Nephron (organoid): ENCODE measurements at regions not wholly inside any gene's neighbourhood (a gene's known extent, or its start where the extent isn't known, plus 50 kb on each side); places are given as distances from the start of the nearest gene placed in this dataset.
A peak's percentile ranks its signal among the peaks of the same experiment; 100 is the strongest.

Source experiments
- H3K27ac Mint-ChIP-seq, 3 experiments: 2 replicates each; pipeline ENCODE4 v1.8.0; 2020; ENCODE audit warnings: mixed read lengths in 3 of 3, mild to moderate bottlenecking in 2 of 3, moderate library complexity in 1 of 3
- H3K27me3 Mint-ChIP-seq: 2 replicates; pipeline ENCODE4 v1.8.0; 2021; ENCODE audit warnings: low read depth, mild to moderate bottlenecking, moderate library complexity, mixed read lengths
- H3K36me3 Mint-ChIP-seq: 2 replicates; pipeline ENCODE4 v1.8.0; 2020; ENCODE audit warnings: low read depth, mixed read lengths
- H3K4me1 Mint-ChIP-seq: 2 replicates; pipeline ENCODE4 v1.8.0; 2020; ENCODE audit warnings: mixed read lengths
- H3K4me3 Mint-ChIP-seq, 3 experiments: 2 replicates each; pipeline ENCODE4 v1.8.0; 2020; ENCODE audit warnings: mild to moderate bottlenecking in 3 of 3, mixed read lengths in 3 of 3, moderate library complexity in 2 of 3
- H3K9me3 Mint-ChIP-seq: 2 replicates; pipeline ENCODE4 v1.8.0; 2020; ENCODE audit warnings: mixed read lengths
- CTCF ChIP-seq, 3 experiments: fragments of 200-600 bp; sonication (generic); IDR thresholded peaks; one replicate each; pipeline ENCODE4 v1.5.0; 2021; ENCODE audit warnings: antibody characterized with exemption in 3 of 3; ENCODE audit not compliant: unreplicated experiment in 3 of 3

- no peaks in the 10 kb centered on the region for H3K36me3 Mint-ChIP-seq
- no peak overlapping the region for H3K27ac Mint-ChIP-seq
- no peak for TF ChIP-seq CTCF (IDR thresholded peaks at IDR 0.05; ENCODE audit: unreplicated experiment in 3 of 3)
- no peak overlapping the region for H3K4me3 Mint-ChIP-seq
- no peaks in the 10 kb centered on the region for H3K27me3 Mint-ChIP-seq
- H3K9me3 Mint-ChIP-seq: no peaks in the 10 kb centered on the region
- peaks cover 9% of the 10 kb centered on the region for H3K4me1 Mint-ChIP-seq
These were observed 354.0 kb downstream of the CCDC85A start for GRCh38 chr2:56537756-56538155.

- no peaks in the 10 kb centered on the region for H3K27me3 Mint-ChIP-seq
- no peaks in the 10 kb centered on the region for H3K36me3 Mint-ChIP-seq
- H3K27ac Mint-ChIP-seq: no peak overlapping the region
- TF ChIP-seq CTCF (IDR thresholded peaks at IDR 0.05; ENCODE audit: unreplicated experiment in 3 of 3): no peak
- H3K9me3 Mint-ChIP-seq: no peaks in the 10 kb centered on the region
- peaks cover 9% of the 10 kb centered on the region for H3K4me1 Mint-ChIP-seq
- no peak overlapping the region for H3K4me3 Mint-ChIP-seq
These were observed 355.8 kb downstream of the CCDC85A start for GRCh38 chr2:56539618-56540017.

- Mint-ChIP-seq H3K4me3 (no peak overlapping the region), H3K36me3 (no peaks in the 10 kb centered on the region), H3K9me3 (no peaks in the 10 kb centered on the region), H3K27me3 (no peaks in the 10 kb centered on the region), H3K27ac (peak overlapping the region; percentile 3 to 42 (median 11)), H3K4me1 (peaks cover 9% of the 10 kb centered on the region)
- TF ChIP-seq CTCF (IDR thresholded peaks at IDR 0.05; ENCODE audit: unreplicated experiment in 3 of 3): no peak
These were observed 356.7 kb downstream of the CCDC85A start for GRCh38 chr2:56540467-56540866.

GRCh38 chr2:56540916-56541315, 357.1 kb downstream of the CCDC85A start:
- no peaks in the 10 kb centered on the region for H3K27me3 Mint-ChIP-seq
- H3K27ac Mint-ChIP-seq: peak overlapping the region; percentile 3 to 42 (median 11)
- H3K4me1 Mint-ChIP-seq: peaks cover 9% of the 10 kb centered on the region
- H3K9me3 Mint-ChIP-seq: no peaks in the 10 kb centered on the region
- H3K4me3 Mint-ChIP-seq: no peak overlapping the region
- no peaks in the 10 kb centered on the region for H3K36me3 Mint-ChIP-seq
- TF ChIP-seq CTCF (IDR thresholded peaks at IDR 0.05; ENCODE audit: unreplicated experiment in 3 of 3): no peak

GRCh38 chr2:56542213-56542612, 358.4 kb downstream of the CCDC85A start:
- Mint-ChIP-seq H3K27ac (no peak overlapping the region), H3K4me3 (no peak overlapping the region), H3K4me1 (peaks cover 9% of the 10 kb centered on the region), H3K9me3 (no peaks in the 10 kb centered on the region), H3K27me3 (no peaks in the 10 kb centered on the region), H3K36me3 (no peaks in the 10 kb centered on the region)
- TF ChIP-seq CTCF (IDR thresholded peaks at IDR 0.05; ENCODE audit: unreplicated experiment in 3 of 3): no peak

GRCh38 chr2:56565143-56565542, 381.4 kb downstream of the CCDC85A start:
- Mint-ChIP-seq H3K9me3 (peaks cover 2% of the 10 kb centered on the region), H3K36me3 (no peaks in the 10 kb centered on the region), H3K27ac (no peak overlapping the region), H3K4me3 (no peak overlapping the region), H3K4me1 (no peaks in the 10 kb centered on the region), H3K27me3 (no peaks in the 10 kb centered on the region)
- no peak for TF ChIP-seq CTCF (IDR thresholded peaks at IDR 0.05; ENCODE audit: unreplicated experiment in 3 of 3)
